H1 (cell line): ENCODE measurements at regions not wholly inside any gene's neighbourhood (a gene's known extent, or its start where the extent isn't known, plus 50 kb on each side); places are given as distances from the start of the nearest gene placed in this dataset.
"Not testable (repeated sequence)": the region's sequence is repeated elsewhere in the genome, so short reads cannot be mapped to it uniquely, and the experiment has no call there.

ENCODE experiments used
- ASH2L ChIP-seq: fragments of 200-600, 300-600 bp; sonication (generic); IDR thresholded peaks from one replicate; pipeline ENCODE4 v1.7.1; 2017; ENCODE audit warnings: low read length
- EGR1 ChIP-seq: IDR thresholded peaks from 2 replicates; pipeline ENCODE4 v1.6.1; 2011; ENCODE audit warnings: low read depth, low read length, borderline replicate concordance
- EP300 ChIP-seq, 2 experiments: IDR thresholded peaks; 1 replicate in 1 of 2; 2 replicates in 1 of 2; pipeline ENCODE4 v1.6.1; 2011 to 2012; ENCODE audit warnings: low read depth in 2 of 2, low read length in 2 of 2, mild to moderate bottlenecking in 2 of 2, borderline replicate concordance in 1 of 2, inconsistent platforms in 1 of 2, moderate library complexity in 1 of 2
- EZH2 ChIP-seq: fragments of 200-600 bp; sonication (generic); IDR thresholded peaks from 2 replicates; pipeline ENCODE4 v1.7.1; 2012; ENCODE audit warnings: low read depth, mild to moderate bottlenecking, moderate library complexity, low read length, inconsistent platforms; ENCODE audit not compliant: severe bottlenecking
- GTF2F1 ChIP-seq: IDR thresholded peaks from 2 replicates; pipeline ENCODE4 v1.6.1; 2012; ENCODE audit warnings: low read depth, low read length, improper control_type of control experiment, borderline replicate concordance
- JUND ChIP-seq: IDR thresholded peaks from 2 replicates; pipeline ENCODE4 v1.6.1; 2011; ENCODE audit warnings: mild to moderate bottlenecking, improper control_type of control experiment, low read length
- POLR2A ChIP-seq, 2 experiments: IDR thresholded peaks; 1 replicate in 1 of 2; 2 replicates in 1 of 2; pipeline ENCODE4 v1.6.1; 2011; ENCODE audit warnings: low read depth in 2 of 2, low read length in 2 of 2, mild to moderate bottlenecking in 2 of 2; ENCODE audit errors: control extremely low read depth in 1 of 2
- POLR2AphosphoS5 ChIP-seq: IDR thresholded peaks from 2 replicates; pipeline ENCODE4 v1.6.1; 2011; ENCODE audit warnings: low read depth, low read length
- TAF1 ChIP-seq: IDR thresholded peaks from 2 replicates; pipeline ENCODE4 v1.6.1; 2011; ENCODE audit warnings: mild to moderate bottlenecking, low read depth, low read length
- TBP ChIP-seq: IDR thresholded peaks from 2 replicates; pipeline ENCODE4 v1.6.1; 2011; ENCODE audit warnings: low read depth, low read length, improper control_type of control experiment
- TEAD4 ChIP-seq: IDR thresholded peaks from 2 replicates; pipeline ENCODE4 v1.6.1; 2012; ENCODE audit warnings: low read depth, low read length, inconsistent platforms, mixed read lengths
- ZNF274 ChIP-seq: IDR thresholded peaks from 2 replicates; pipeline ENCODE4 v1.7.0; 2012; ENCODE audit warnings: low read length, borderline replicate concordance; ENCODE audit errors: extremely low read depth
- TF ChIP-seq, protein P1 (sequence below), 3 experiments: IDR thresholded peaks; 1 replicate in 2 of 3; 2 replicates in 1 of 3; pipeline versions ENCODE4 v1.5.1 to v1.6.1; 2011; ENCODE audit warnings: low read length in 3 of 3, mild to moderate bottlenecking in 3 of 3, inconsistent platforms in 2 of 3, low read depth in 1 of 3, moderate library complexity in 1 of 3; ENCODE audit not compliant: insufficient read depth in 1 of 3; ENCODE audit errors: control extremely low read depth in 1 of 3

DNA sequence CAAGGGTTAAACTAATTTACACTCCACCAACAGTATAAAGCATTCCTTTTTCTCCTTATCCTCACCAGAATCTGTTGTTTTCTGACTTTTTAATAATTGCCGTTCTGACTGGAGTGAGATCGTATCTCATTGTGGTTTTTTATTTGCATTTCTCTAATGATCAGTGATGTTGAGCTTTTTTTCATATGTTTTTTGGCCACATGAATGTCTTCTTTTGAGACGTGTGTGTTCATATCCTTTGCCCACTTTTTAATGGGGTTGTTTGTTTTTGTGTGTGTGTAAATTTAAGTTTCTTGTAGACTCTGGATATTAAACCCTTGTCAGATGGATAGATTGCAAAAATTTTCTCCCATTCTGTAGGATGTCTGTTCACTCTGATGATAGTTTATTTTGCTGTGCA, 345.7 kb upstream of the ZNF608 start:
- TF ChIP-seq ASH2L; GTF2F1; EZH2; POLR2AphosphoS5; TBP; EP300 (IDR thresholded peaks at IDR 0.05; ENCODE audit: borderline replicate concordance in 1 of 2, low read depth in 2 of 2, low read length in 2 of 2); ZNF274; TEAD4; POLR2A (IDR thresholded peaks at IDR 0.05; ENCODE audit: control extremely low read depth in 1 of 2, low read depth in 2 of 2, low read length in 2 of 2); TAF1; EGR1; JUND: not testable (repeated sequence)
- TF ChIP-seq, protein P1, sequence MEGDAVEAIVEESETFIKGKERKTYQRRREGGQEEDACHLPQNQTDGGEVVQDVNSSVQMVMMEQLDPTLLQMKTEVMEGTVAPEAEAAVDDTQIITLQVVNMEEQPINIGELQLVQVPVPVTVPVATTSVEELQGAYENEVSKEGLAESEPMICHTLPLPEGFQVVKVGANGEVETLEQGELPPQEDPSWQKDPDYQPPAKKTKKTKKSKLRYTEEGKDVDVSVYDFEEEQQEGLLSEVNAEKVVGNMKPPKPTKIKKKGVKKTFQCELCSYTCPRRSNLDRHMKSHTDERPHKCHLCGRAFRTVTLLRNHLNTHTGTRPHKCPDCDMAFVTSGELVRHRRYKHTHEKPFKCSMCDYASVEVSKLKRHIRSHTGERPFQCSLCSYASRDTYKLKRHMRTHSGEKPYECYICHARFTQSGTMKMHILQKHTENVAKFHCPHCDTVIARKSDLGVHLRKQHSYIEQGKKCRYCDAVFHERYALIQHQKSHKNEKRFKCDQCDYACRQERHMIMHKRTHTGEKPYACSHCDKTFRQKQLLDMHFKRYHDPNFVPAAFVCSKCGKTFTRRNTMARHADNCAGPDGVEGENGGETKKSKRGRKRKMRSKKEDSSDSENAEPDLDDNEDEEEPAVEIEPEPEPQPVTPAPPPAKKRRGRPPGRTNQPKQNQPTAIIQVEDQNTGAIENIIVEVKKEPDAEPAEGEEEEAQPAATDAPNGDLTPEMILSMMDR (IDR thresholded peaks at IDR 0.05; ENCODE audit: control extremely low read depth in 1 of 3, insufficient read depth in 1 of 3, low read depth in 1 of 3, low read length in 3 of 3), result not testable (repeated sequence)
